GM06990 (cell line): ENCODE measurements at regions not wholly inside any gene's neighbourhood (a gene's known extent, or its start where the extent isn't known, plus 50 kb on each side); places are given as distances from the start of the nearest gene placed in this dataset.
"Not testable (repeated sequence)": the region's sequence is repeated elsewhere in the genome, so short reads cannot be mapped to it uniquely, and the experiment has no call there.

ENCODE experiments used
- DNase-seq: peaks from one replicate; pipeline ENCODE4 v3.0.0-alpha.2; 2011; ENCODE audit not compliant: insufficient read length; ENCODE audit errors: extremely low read depth
- H3K27me3 ChIP-seq: replicated peaks from 2 replicates; pipeline ENCODE4 v1.6.0; 2011; ENCODE audit warnings: low read length; ENCODE audit not compliant: control insufficient read depth, insufficient read depth
- H3K36me3 ChIP-seq: 2 replicates; pipeline ENCODE4 v1.5.1; 2011; ENCODE audit warnings: low read length; ENCODE audit not compliant: control insufficient read depth, insufficient read depth
- H3K4me3 ChIP-seq: replicated peaks from 2 replicates; pipeline ENCODE4 v1.5.1; 2011; ENCODE audit warnings: low read depth, mild to moderate bottlenecking, control low read depth, low read length
- TF ChIP-seq, protein P1 (sequence below): IDR thresholded peaks from 2 replicates; pipeline ENCODE4 v1.5.1; 2011; ENCODE audit warnings: low read length, control low read depth, mild to moderate bottlenecking, inconsistent platforms; ENCODE audit not compliant: insufficient read depth, poor library complexity, severe bottlenecking

DNA sequence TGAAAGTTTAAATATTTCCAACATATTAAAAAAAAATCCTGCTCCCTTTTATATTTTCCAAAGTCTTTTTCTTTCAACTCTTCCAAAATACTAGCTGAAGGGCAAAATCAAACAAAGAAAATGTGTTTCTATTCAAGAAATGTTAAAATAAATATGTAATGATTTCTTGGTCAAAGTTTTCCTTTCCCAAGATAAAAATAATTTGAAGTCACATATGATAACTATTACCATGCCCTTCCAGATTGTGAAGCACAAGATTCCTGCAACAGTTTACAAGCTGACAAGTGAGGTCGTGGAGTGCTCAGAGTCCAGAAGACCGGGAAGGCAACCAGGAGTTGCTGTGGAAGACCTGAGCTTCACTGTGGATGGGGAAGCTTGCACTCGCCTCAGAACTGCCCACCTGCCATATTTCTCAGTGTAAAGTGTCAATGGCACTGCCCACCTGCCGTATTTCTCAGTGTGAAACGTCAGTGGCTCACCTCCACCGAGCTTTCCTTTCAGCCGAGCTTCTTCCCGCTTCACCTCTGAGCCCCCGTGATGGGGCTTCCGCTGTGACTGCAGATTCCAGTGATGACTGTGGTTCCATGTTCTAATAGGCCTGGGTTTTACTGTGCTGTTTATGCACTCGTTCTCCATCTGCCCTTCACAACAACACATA lies 160.5 kb downstream of the THBS2 start:
- Histone ChIP-seq H3K4me3 (no peak overlapping the region), H3K36me3 (no peaks in the 10 kb centered on the region), H3K27me3 (no peaks in the 10 kb centered on the region)
- TF ChIP-seq, protein P1, sequence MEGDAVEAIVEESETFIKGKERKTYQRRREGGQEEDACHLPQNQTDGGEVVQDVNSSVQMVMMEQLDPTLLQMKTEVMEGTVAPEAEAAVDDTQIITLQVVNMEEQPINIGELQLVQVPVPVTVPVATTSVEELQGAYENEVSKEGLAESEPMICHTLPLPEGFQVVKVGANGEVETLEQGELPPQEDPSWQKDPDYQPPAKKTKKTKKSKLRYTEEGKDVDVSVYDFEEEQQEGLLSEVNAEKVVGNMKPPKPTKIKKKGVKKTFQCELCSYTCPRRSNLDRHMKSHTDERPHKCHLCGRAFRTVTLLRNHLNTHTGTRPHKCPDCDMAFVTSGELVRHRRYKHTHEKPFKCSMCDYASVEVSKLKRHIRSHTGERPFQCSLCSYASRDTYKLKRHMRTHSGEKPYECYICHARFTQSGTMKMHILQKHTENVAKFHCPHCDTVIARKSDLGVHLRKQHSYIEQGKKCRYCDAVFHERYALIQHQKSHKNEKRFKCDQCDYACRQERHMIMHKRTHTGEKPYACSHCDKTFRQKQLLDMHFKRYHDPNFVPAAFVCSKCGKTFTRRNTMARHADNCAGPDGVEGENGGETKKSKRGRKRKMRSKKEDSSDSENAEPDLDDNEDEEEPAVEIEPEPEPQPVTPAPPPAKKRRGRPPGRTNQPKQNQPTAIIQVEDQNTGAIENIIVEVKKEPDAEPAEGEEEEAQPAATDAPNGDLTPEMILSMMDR: no peak
- DNase-seq: no peak

DNA sequence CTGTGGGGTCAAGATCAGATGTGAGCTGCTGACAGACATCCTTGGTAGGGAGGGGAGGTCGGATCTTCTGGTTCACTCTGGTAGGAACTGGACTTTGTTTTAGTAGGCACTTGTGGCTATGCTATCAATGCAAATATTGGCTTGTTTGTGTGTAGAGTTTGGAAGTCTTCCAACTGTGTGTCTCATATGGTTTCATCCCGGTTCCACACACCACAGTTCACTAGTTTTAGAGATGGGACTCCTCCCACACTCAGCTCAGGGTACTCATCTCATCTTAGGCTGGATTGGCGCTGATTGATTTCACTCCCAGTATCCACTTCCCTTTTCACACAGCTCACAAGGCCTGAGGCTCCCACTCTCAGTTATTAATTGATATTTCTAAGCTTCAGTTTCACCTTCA lies 161.3 kb downstream of the THBS2 start:
- Histone ChIP-seq H3K36me3 (no peaks in the 10 kb centered on the region), H3K27me3 (no peaks in the 10 kb centered on the region), H3K4me3 (no peak overlapping the region)
- TF ChIP-seq, protein P1: no peak
- peak; percentile 6 for DNase-seq

DNA sequence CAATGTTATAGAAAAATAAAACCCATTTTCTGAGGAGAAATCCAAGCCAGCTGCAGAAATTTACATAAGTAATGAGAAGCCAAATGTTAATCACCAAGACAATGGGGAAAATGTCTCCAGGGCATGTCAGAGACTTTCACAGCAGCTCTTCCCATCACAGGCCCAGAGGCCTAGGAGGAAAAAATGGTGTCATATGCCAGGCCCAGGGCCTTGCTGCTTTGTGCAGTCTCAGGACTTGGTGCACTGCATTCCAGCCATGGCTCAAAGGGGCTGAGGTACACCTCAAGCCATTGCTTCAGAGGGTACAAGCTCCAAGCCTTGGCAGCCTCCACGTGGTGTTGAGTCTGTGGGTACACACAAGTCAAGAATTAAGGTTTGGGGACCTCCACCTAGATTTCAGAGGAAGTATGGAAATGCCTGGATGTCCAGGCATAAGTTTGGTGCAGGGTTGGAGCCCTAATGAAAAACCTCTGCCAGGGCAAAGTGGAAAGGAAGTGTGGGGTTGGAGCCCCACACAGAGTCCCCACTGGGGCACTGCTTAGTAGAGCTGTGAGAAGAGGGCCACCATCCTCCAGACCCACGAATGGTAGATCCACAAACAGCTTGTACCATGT lies 163.0 kb downstream of the THBS2 start:
- not testable (repeated sequence) for DNase-seq, H3K27me3 ChIP-seq, H3K4me3 ChIP-seq, H3K36me3 ChIP-seq

DNA sequence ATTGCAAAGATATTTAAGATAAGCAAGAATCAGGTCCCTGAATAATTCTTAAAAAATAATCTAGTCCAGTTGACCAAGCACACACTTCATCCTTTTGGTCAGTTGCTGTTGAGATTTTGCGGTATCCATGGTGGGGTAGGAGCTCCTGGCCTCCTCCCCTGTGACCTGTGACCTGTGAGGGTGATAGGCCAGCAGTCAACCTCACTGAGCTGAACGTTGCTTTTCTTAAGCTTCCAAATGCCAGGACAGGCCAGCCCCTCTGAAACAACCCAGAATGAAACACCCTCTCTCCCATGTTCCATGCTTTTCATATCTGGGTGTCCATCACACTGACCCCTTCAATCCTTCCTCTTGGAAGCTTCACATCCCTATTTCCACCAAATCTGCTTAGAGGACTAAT lies 164.9 kb downstream of the THBS2 start:
- TF ChIP-seq, protein P1: no peak
- Histone ChIP-seq H3K27me3 (no peaks in the 10 kb centered on the region), H3K4me3 (no peak overlapping the region), H3K36me3 (no peaks in the 10 kb centered on the region)
- no peak for DNase-seq

DNA sequence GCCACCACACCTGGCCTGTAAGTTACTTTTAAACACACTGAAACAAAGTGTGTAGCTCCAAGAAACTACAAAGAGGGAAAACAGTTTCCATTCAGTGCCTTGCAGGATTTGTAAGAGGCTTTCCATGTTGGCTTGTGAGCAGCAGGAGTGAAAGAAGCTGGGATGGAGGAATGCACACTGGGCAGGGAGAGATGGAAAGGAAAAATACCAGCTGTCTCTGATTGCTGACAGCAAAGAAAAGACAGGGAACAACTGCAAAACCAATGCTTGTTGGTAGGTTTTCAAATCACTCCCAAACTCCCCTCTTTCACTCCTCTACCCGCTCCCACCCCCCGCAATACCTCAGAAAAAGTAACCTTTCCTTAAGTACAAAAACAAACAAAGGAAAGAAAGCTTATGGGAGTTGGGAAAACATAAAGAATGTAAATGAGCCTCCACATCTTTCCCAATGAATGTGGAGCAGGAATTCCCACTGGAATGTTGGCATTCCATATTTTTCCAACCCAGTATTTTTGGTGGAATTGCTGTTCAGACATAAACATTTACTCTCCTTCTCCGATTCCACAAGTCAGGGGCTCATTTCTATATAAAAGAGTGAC lies 166.1 kb downstream of the THBS2 start:
- TF ChIP-seq, protein P1: no peak

DNA sequence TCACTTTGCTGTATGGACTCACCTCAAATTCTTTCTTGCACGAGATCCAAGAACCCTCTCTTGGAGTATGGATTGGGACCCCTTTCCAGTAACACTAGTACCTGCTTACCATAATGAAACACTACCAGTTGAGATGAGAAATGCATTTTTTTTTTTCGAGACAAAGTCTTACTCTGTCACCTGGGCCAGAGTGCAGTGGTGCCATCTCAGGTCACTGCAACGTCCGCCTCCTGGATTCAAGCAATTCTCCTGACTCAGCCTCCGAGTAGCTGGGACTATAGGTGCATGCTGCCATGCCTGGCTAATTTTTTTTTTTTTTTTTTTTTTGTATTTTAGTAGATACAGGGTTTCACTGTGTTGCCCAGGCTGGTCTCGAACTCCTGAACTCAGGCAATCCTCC lies 167.0 kb downstream of the THBS2 start:
- H3K27me3 ChIP-seq, H3K36me3 ChIP-seq, H3K4me3 ChIP-seq, DNase-seq: not testable (repeated sequence)

More for the DNA sequence above, 166.1 kb downstream of the THBS2 start:
- Histone ChIP-seq H3K27me3 (no peaks in the 10 kb centered on the region), H3K4me3 (no peak overlapping the region), H3K36me3 (no peaks in the 10 kb centered on the region)
- DNase-seq: no peak
